ENCODE measurements at regions not wholly inside any gene's neighbourhood (a gene's known extent, or its start where the extent isn't known, plus 50 kb on each side); places are given as distances from the start of the nearest gene placed in this dataset.

GRCh38 chr3:107969525-107969924 lies 121.3 kb downstream of the CD47 start:
- WGBS (ENCODE audit: extremely low coverage, insufficient coverage, insufficient read length), result no CpG with 5 or more reads among the region's 4 CpGs
- H4K8ac ChIP-seq (ENCODE audit: low read depth, low read length), result no peak overlapping the region
- no peak overlapping the region for H3K4ac ChIP-seq (ENCODE audit: low read depth, low read length)
- H3K79me2 ChIP-seq (ENCODE audit: control insufficient read depth, insufficient read depth, low read length, poor library complexity), result no peaks in the 10 kb centered on the region
- no peak overlapping the region for H2BK120ac ChIP-seq (ENCODE audit: insufficient read depth, low read length, poor library complexity)
- peaks cover 0 to 2% of the 10 kb centered on the region in 2 experiments for H3K4me1 ChIP-seq (ENCODE audit: control insufficient read depth in 1 of 2, insufficient read depth in 2 of 2, low read length in 2 of 2)
- no peak overlapping the region for H4K91ac ChIP-seq (ENCODE audit: low read depth, low read length)
- H4K12ac ChIP-seq (ENCODE audit: low read depth, low read length), result no peak overlapping the region
- H2AFZ ChIP-seq (ENCODE audit: insufficient read depth, low read length, poor library complexity), result no peak overlapping the region
- no peaks in the 10 kb centered on the region for H3K36me3 ChIP-seq (ENCODE audit: control insufficient read depth in 1 of 2, insufficient read depth in 2 of 2, low read length in 2 of 2)
- no peak overlapping the region for H2BK5ac ChIP-seq (ENCODE audit: low read depth, low read length, poor library complexity)
- H3K9ac ChIP-seq (ENCODE audit: low read length), result no peak overlapping the region
- no peak for DNase-seq
- no peaks in the 10 kb centered on the region for H3K27me3 ChIP-seq (ENCODE audit: insufficient read depth, low read length)
- no peaks in the 10 kb centered on the region for H3K9me3 ChIP-seq (ENCODE audit: insufficient read depth, low read depth, low read length)
- no peak overlapping the region for H3K4me3 ChIP-seq (ENCODE audit: low read depth, low read length)
- no peak overlapping the region for H2AK5ac ChIP-seq (ENCODE audit: low read length)
- no peak overlapping the region for H3K4me2 ChIP-seq (ENCODE audit: low read length)
- no peak overlapping the region for H3K14ac ChIP-seq (ENCODE audit: low read length)
- no peaks in the 10 kb centered on the region for H3K79me1 ChIP-seq (ENCODE audit: low read length)
- H3K18ac ChIP-seq (ENCODE audit: low read length), result no peak overlapping the region
- no peak overlapping the region for H3K27ac ChIP-seq (ENCODE audit: low read depth, low read length)
- H3K23ac ChIP-seq (ENCODE audit: low read length), result no peak overlapping the region
- no peak overlapping the region for H2BK12ac ChIP-seq (ENCODE audit: low read length)

- H2BK5ac ChIP-seq (ENCODE audit: low read depth, low read length, poor library complexity), result no peak overlapping the region
- no peaks in the 10 kb centered on the region for H3K27me3 ChIP-seq (ENCODE audit: insufficient read depth, low read length)
- no peaks in the 10 kb centered on the region for H3K79me2 ChIP-seq (ENCODE audit: control insufficient read depth, insufficient read depth, low read length, poor library complexity)
- no peak overlapping the region for H3K4me3 ChIP-seq (ENCODE audit: low read depth, low read length)
- H3K36me3 ChIP-seq (ENCODE audit: control insufficient read depth in 1 of 2, insufficient read depth in 2 of 2, low read length in 2 of 2), result no peaks in the 10 kb centered on the region
- no peak overlapping the region for H3K14ac ChIP-seq (ENCODE audit: low read length)
- H3K18ac ChIP-seq (ENCODE audit: low read length), result no peak overlapping the region
- peaks cover 0 to 5% of the 10 kb centered on the region in 2 experiments for H3K4me1 ChIP-seq (ENCODE audit: control insufficient read depth in 1 of 2, insufficient read depth in 2 of 2, low read length in 2 of 2)
- no peak overlapping the region for H2BK120ac ChIP-seq (ENCODE audit: insufficient read depth, low read length, poor library complexity)
- no peak overlapping the region for H4K12ac ChIP-seq (ENCODE audit: low read depth, low read length)
- H2AFZ ChIP-seq (ENCODE audit: insufficient read depth, low read length, poor library complexity), result no peak overlapping the region
- no peak overlapping the region for H3K4me2 ChIP-seq (ENCODE audit: low read length)
- H3K23ac ChIP-seq (ENCODE audit: low read length), result no peak overlapping the region
- H3K79me1 ChIP-seq (ENCODE audit: low read length), result peaks cover 1% of the 10 kb centered on the region
- H3K4ac ChIP-seq (ENCODE audit: low read depth, low read length), result no peak overlapping the region
- H4K91ac ChIP-seq (ENCODE audit: low read depth, low read length), result no peak overlapping the region
- H2BK12ac ChIP-seq (ENCODE audit: low read length), result no peak overlapping the region
- WGBS (ENCODE audit: extremely low coverage, insufficient coverage, insufficient read length), result no CpG with 5 or more reads among the region's 5 CpGs
- H2AK5ac ChIP-seq (ENCODE audit: low read length), result no peak overlapping the region
- H3K9ac ChIP-seq (ENCODE audit: low read length), result no peak overlapping the region
- H4K8ac ChIP-seq (ENCODE audit: low read depth, low read length), result no peak overlapping the region
- peak in 1 of 2 donors; percentile 52 for DNase-seq
- H3K9me3 ChIP-seq (ENCODE audit: insufficient read depth, low read depth, low read length), result no peaks in the 10 kb centered on the region
- no peak overlapping the region for H3K27ac ChIP-seq (ENCODE audit: low read depth, low read length)
Observed at GRCh38 chr3:107966276-107966675, 124.6 kb downstream of the CD47 start.

- no peak overlapping the region for H3K9ac ChIP-seq (ENCODE audit: low read length)
- no peak overlapping the region for H3K4me2 ChIP-seq (ENCODE audit: low read length)
- H3K18ac ChIP-seq (ENCODE audit: low read length), result no peak overlapping the region
- H4K91ac ChIP-seq (ENCODE audit: low read depth, low read length), result no peak overlapping the region
- H3K79me1 ChIP-seq (ENCODE audit: low read length), result peaks cover 1% of the 10 kb centered on the region
- H3K27ac ChIP-seq (ENCODE audit: low read depth, low read length), result no peak overlapping the region
- H3K27me3 ChIP-seq (ENCODE audit: insufficient read depth, low read length), result no peaks in the 10 kb centered on the region
- no peak overlapping the region for H2BK120ac ChIP-seq (ENCODE audit: insufficient read depth, low read length, poor library complexity)
- no peak overlapping the region for H2AFZ ChIP-seq (ENCODE audit: insufficient read depth, low read length, poor library complexity)
- H2AK5ac ChIP-seq (ENCODE audit: low read length), result no peak overlapping the region
- no peak overlapping the region for H3K14ac ChIP-seq (ENCODE audit: low read length)
- H3K4me3 ChIP-seq (ENCODE audit: low read depth, low read length), result no peak overlapping the region
- WGBS (ENCODE audit: extremely low coverage, insufficient coverage, insufficient read length), result no CpG with 5 or more reads among the region's 5 CpGs
- H2BK5ac ChIP-seq (ENCODE audit: low read depth, low read length, poor library complexity), result no peak overlapping the region
- H4K12ac ChIP-seq (ENCODE audit: low read depth, low read length), result no peak overlapping the region
- no peak overlapping the region for H3K23ac ChIP-seq (ENCODE audit: low read length)
- no peak overlapping the region for H4K8ac ChIP-seq (ENCODE audit: low read depth, low read length)
- no peaks in the 10 kb centered on the region for H3K79me2 ChIP-seq (ENCODE audit: control insufficient read depth, insufficient read depth, low read length, poor library complexity)
- peak; percentile 84 to 90 for DNase-seq
- no peaks in the 10 kb centered on the region for H3K36me3 ChIP-seq (ENCODE audit: control insufficient read depth in 1 of 2, insufficient read depth in 2 of 2, low read length in 2 of 2)
- no peak overlapping the region for H2BK12ac ChIP-seq (ENCODE audit: low read length)
- no peak overlapping the region for H3K4ac ChIP-seq (ENCODE audit: low read depth, low read length)
- peaks cover 0 to 3% of the 10 kb centered on the region in 2 experiments for H3K4me1 ChIP-seq (ENCODE audit: control insufficient read depth in 1 of 2, insufficient read depth in 2 of 2, low read length in 2 of 2)
- no peaks in the 10 kb centered on the region for H3K9me3 ChIP-seq (ENCODE audit: insufficient read depth, low read depth, low read length)
Observed at GRCh38 chr3:107965136-107965655, 125.6 kb downstream of the CD47 start.

- Histone ChIP-seq H3K9me3 (ENCODE audit: insufficient read depth, low read depth, low read length) (no peaks in the 10 kb centered on the region), H3K36me3 (ENCODE audit: control insufficient read depth in 1 of 2, insufficient read depth in 2 of 2, low read length in 2 of 2) (no peaks in the 10 kb centered on the region), H2BK12ac (ENCODE audit: low read length) (no peak overlapping the region), H3K4ac (ENCODE audit: low read depth, low read length) (no peak overlapping the region), H2AK5ac (ENCODE audit: low read length) (no peak overlapping the region), H4K91ac (ENCODE audit: low read depth, low read length) (no peak overlapping the region), H3K79me1 (ENCODE audit: low read length) (peaks cover 1% of the 10 kb centered on the region), H3K4me1 (ENCODE audit: control insufficient read depth in 1 of 2, insufficient read depth in 2 of 2, low read length in 2 of 2) (peaks cover 0 to 3% of the 10 kb centered on the region in 2 experiments), H4K8ac (ENCODE audit: low read depth, low read length) (no peak overlapping the region), H3K18ac (ENCODE audit: low read length) (no peak overlapping the region), H2BK5ac (ENCODE audit: low read depth, low read length, poor library complexity) (no peak overlapping the region), H3K23ac (ENCODE audit: low read length) (no peak overlapping the region), H4K12ac (ENCODE audit: low read depth, low read length) (no peak overlapping the region), H2BK120ac (ENCODE audit: insufficient read depth, low read length, poor library complexity) (no peak overlapping the region), H3K27ac (ENCODE audit: low read depth, low read length) (no peak overlapping the region), H3K4me3 (ENCODE audit: low read depth, low read length) (no peak overlapping the region), H3K14ac (ENCODE audit: low read length) (no peak overlapping the region), H3K79me2 (ENCODE audit: control insufficient read depth, insufficient read depth, low read length, poor library complexity) (no peaks in the 10 kb centered on the region), H3K27me3 (ENCODE audit: insufficient read depth, low read length) (no peaks in the 10 kb centered on the region), H3K4me2 (ENCODE audit: low read length) (no peak overlapping the region), H3K9ac (ENCODE audit: low read length) (no peak overlapping the region), H2AFZ (ENCODE audit: insufficient read depth, low read length, poor library complexity) (no peak overlapping the region)
- WGBS (ENCODE audit: extremely low coverage, insufficient coverage, insufficient read length), result no CpG with 5 or more reads among the region's 1 CpG
- no peak for DNase-seq
Observed at GRCh38 chr3:107963581-107963980, 127.2 kb downstream of the CD47 start.

All from trophoblast cell (in vitro differentiated cells and primary cell).